CD14-positive monocyte (primary cell): ENCODE measurements at regions not wholly inside any gene's neighbourhood (a gene's known extent, or its start where the extent isn't known, plus 50 kb on each side); places are given as distances from the start of the nearest gene placed in this dataset.

Experiments used
- DNase-seq, 3 donors: peaks; one replicate each; pipeline ENCODE4 v3.0.0-alpha.2; 2011 to 2022
- H2AFZ ChIP-seq: 2 replicates; pipeline ENCODE4 v1.6.0; 2012; ENCODE audit warnings: mild to moderate bottlenecking, low read depth, low read length, inconsistent platforms; ENCODE audit not compliant: insufficient read depth, poor library complexity, severe bottlenecking
- H3K27ac ChIP-seq, 2 donors: 1 replicate in 1 of 2; 2 replicates in 1 of 2; pipeline ENCODE4 v1.5.1; 2012 to 2013; ENCODE audit warnings: low read length in 2 of 2, control low read depth in 1 of 2, inconsistent platforms in 1 of 2, low read depth in 1 of 2, mild to moderate bottlenecking in 1 of 2
- H3K27me3 ChIP-seq, 2 donors: one replicate each; pipeline versions ENCODE4 v1.6.0 to v1.6.1; 2011 to 2013; ENCODE audit warnings: low read length in 2 of 2; ENCODE audit not compliant: control insufficient read depth in 2 of 2, insufficient read depth in 2 of 2
- H3K36me3 ChIP-seq, 2 donors: replicated peaks in 1 of 2; 1 replicate in 1 of 2; 2 replicates in 1 of 2; pipeline versions ENCODE4 v1.5.1 to v1.6.1; 2012 to 2013; ENCODE audit warnings: low read length in 2 of 2, control low read depth in 1 of 2, inconsistent platforms in 1 of 2, mild to moderate bottlenecking in 1 of 2; ENCODE audit not compliant: insufficient read depth in 2 of 2, control insufficient read depth in 1 of 2
- H3K4me1 ChIP-seq, 2 donors: 1 replicate in 1 of 2; 2 replicates in 1 of 2; pipeline versions ENCODE4 v1.5.1 to v1.6.1; 2012 to 2013; ENCODE audit warnings: low read length in 2 of 2, control low read depth in 1 of 2, inconsistent platforms in 1 of 2, mild to moderate bottlenecking in 1 of 2, moderate library complexity in 1 of 2; ENCODE audit not compliant: insufficient read depth in 2 of 2, control insufficient read depth in 1 of 2
- H3K4me2 ChIP-seq: replicated peaks from 2 replicates; pipeline ENCODE3; 2012; ENCODE audit warnings: low read length, moderate library complexity, mild to moderate bottlenecking; ENCODE audit not compliant: poor library complexity, severe bottlenecking; ENCODE audit errors: extremely low read depth
- H3K4me3 ChIP-seq, 3 experiments: fragments of 200-600 bp in 1 of 3; sonication (generic) in 1 of 3; replicated peaks in 1 of 3; 1 replicate in 2 of 3; 2 replicates in 1 of 3; pipeline ENCODE4 v1.5.1; 2011 to 2013; ENCODE audit warnings: low read length in 3 of 3, mild to moderate bottlenecking in 3 of 3, control low read depth in 2 of 3, low read depth in 2 of 3, inconsistent platforms in 1 of 3, moderate library complexity in 1 of 3
- H3K79me2 ChIP-seq: 2 replicates; pipeline ENCODE4 v1.6.0; 2012; ENCODE audit warnings: mild to moderate bottlenecking, control low read depth, inconsistent platforms, low read length, moderate library complexity; ENCODE audit not compliant: insufficient read depth
- H3K9ac ChIP-seq: 2 replicates; pipeline ENCODE4 v1.6.0; 2017; ENCODE audit warnings: low read length, mild to moderate bottlenecking; ENCODE audit not compliant: insufficient read depth, poor library complexity, severe bottlenecking
- H3K9me3 ChIP-seq, 2 donors: replicated peaks in 1 of 2; 1 replicate in 1 of 2; 2 replicates in 1 of 2; pipeline versions ENCODE4 v1.5.1 to v1.6.1; 2012 to 2013; ENCODE audit warnings: low read length in 2 of 2, control low read depth in 1 of 2; ENCODE audit not compliant: control insufficient read depth in 1 of 2, insufficient read depth in 1 of 2
- H4K20me1 ChIP-seq: 2 replicates; pipeline ENCODE4 v1.6.0; 2012; ENCODE audit warnings: mild to moderate bottlenecking, low read length, control low read depth, moderate library complexity; ENCODE audit not compliant: insufficient read depth
- H3K27ac Mint-ChIP-seq, 7 donors: one replicate each; pipeline ENCODE4 v1.8.0; 2020; ENCODE audit warnings: mild to moderate bottlenecking in 7 of 7, mixed read lengths in 7 of 7, moderate library complexity in 6 of 7, inconsistent platforms in 2 of 7
- H3K27me3 Mint-ChIP-seq, 3 donors: one replicate each; pipeline ENCODE4 v1.8.0; 2021 to 2022; ENCODE audit warnings: low read depth in 3 of 3, mild to moderate bottlenecking in 3 of 3, mixed read lengths in 3 of 3, moderate library complexity in 3 of 3, inconsistent platforms in 1 of 3
- H3K36me3 Mint-ChIP-seq, 2 donors: one replicate each; pipeline ENCODE4 v1.8.0; 2020; ENCODE audit warnings: mixed read lengths in 2 of 2, inconsistent platforms in 1 of 2, mild to moderate bottlenecking in 1 of 2
- H3K4me1 Mint-ChIP-seq: one replicate; pipeline ENCODE4 v1.8.0; 2020; ENCODE audit warnings: mild to moderate bottlenecking, mixed read lengths
- H3K4me3 Mint-ChIP-seq, 2 donors: one replicate each; pipeline ENCODE4 v1.8.0; 2020; ENCODE audit warnings: mild to moderate bottlenecking in 2 of 2, mixed read lengths in 2 of 2, moderate library complexity in 1 of 2
- H3K9me3 Mint-ChIP-seq, 7 donors: one replicate each; pipeline ENCODE4 v1.8.0; 2020 to 2022; ENCODE audit warnings: mixed read lengths in 7 of 7, mild to moderate bottlenecking in 6 of 7, moderate library complexity in 6 of 7, inconsistent platforms in 2 of 7
- CTCF ChIP-seq: fragments of 200-600 bp; IDR thresholded peaks from one replicate; pipeline ENCODE4 v1.8.0; 2022; ENCODE audit warnings: antibody characterized with exemption, mild to moderate bottlenecking
- WGBS: methylation state at CpG from one replicate; pipeline ENCODE4 v1.1.5; 2013; ENCODE audit warnings: missing lambda C conversion rate; ENCODE audit not compliant: insufficient coverage; 5-methylcytosine and 5-hydroxymethylcytosine counted together
- intact Hi-C, 2 donors: fragments of 100-400 bp; cut with micrococcal nuclease; formaldehyde crosslinking; loops; one replicate each; pipeline versions ENCODE4 v1.15.0 to v1.15.1; 2023

- H3K9me3 Mint-ChIP-seq: peaks cover 0 to 3% (median 0%) of the 10 kb centered on the region in 7 donors
- Histone ChIP-seq H2AFZ (no peak overlapping the region), H3K27me3 (no peaks in the 10 kb centered on the region), H3K27ac (no peak overlapping the region), H3K79me2 (no peaks in the 10 kb centered on the region), H3K4me1 (no peaks in the 10 kb centered on the region), H3K4me3 (no peak overlapping the region), H4K20me1 (no peaks in the 10 kb centered on the region), H3K4me2 (no peak overlapping the region), H3K9ac (no peak overlapping the region), H3K36me3 (no peaks in the 10 kb centered on the region), H3K9me3 (no peaks in the 10 kb centered on the region)
- no peak for DNase-seq
- H3K27ac Mint-ChIP-seq: no peak overlapping the region
- no peak overlapping the region for H3K4me3 Mint-ChIP-seq
- WGBS: 100% methylated on average over 2 of the region's 4 CpGs
- H3K36me3 Mint-ChIP-seq: no peaks in the 10 kb centered on the region
- no peaks in the 10 kb centered on the region for H3K27me3 Mint-ChIP-seq
- no peak for TF ChIP-seq CTCF
- no peaks in the 10 kb centered on the region for H3K4me1 Mint-ChIP-seq
- intact Hi-C loops: no loop called here
Observed at GRCh38 chr1:59185163-59185860, 111.6 kb upstream of the FGGY start.

GRCh38 chr1:59186656-59187055 is 110.2 kb upstream of the FGGY start:
- H3K4me3 Mint-ChIP-seq: no peak overlapping the region
- WGBS: no CpG with 5 or more reads among the region's 3 CpGs

More at GRCh38 chr1:59186656-59187055, 110.2 kb upstream of the FGGY start:
- peaks cover 0 to 6% (median 0%) of the 10 kb centered on the region in 7 donors for H3K9me3 Mint-ChIP-seq
- DNase-seq: no peak
- H3K36me3 Mint-ChIP-seq: no peaks in the 10 kb centered on the region
- Histone ChIP-seq H3K9ac (no peak overlapping the region), H3K36me3 (no peaks in the 10 kb centered on the region), H3K4me1 (no peaks in the 10 kb centered on the region), H3K79me2 (no peaks in the 10 kb centered on the region), H4K20me1 (no peaks in the 10 kb centered on the region), H3K4me2 (no peak overlapping the region), H3K4me3 (no peak overlapping the region), H3K9me3 (no peaks in the 10 kb centered on the region), H2AFZ (no peak overlapping the region), H3K27me3 (no peaks in the 10 kb centered on the region), H3K27ac (no peak overlapping the region)
- intact Hi-C loops: no loop called here
- H3K27ac Mint-ChIP-seq: no peak overlapping the region
- H3K27me3 Mint-ChIP-seq: no peaks in the 10 kb centered on the region
- no peaks in the 10 kb centered on the region for H3K4me1 Mint-ChIP-seq
- TF ChIP-seq CTCF: no peak
